HS-27A (cell line): ENCODE measurements at regions not wholly inside any gene's neighbourhood (a gene's known extent, or its start where the extent isn't known, plus 50 kb on each side); places are given as distances from the start of the nearest gene placed in this dataset.

Experiments used
- DNase-seq: peaks from one replicate; pipeline ENCODE4 v3.0.0-alpha.2; 2012; ENCODE audit warnings: low read depth, missing footprints

DNA sequence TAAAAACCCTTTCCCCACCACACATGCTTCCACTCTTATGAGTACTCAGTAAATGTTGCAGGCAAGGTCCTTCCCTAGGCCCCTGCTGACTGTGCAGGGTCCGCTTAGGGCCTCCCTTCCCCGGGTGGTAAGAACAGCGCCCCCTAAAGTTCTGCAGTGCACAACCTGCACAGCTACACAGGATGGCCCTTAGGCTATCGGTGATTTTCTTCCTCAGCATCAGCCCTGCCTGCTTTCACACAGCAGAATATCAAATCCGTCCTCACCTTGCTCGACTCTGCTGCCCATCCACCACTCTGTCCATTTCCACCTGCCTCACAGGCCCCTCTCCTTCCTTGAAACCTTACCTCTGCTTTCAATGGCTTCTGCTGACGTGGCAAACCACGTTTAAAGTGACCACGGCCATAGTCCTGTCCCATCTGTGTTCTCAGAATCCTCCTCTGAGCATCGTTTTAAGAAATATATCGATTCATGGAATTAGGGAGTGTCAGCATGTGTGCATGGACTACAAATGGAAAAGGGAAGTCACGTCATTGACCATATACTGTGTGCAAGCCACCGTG lies 51.4 kb upstream of the TMEM132E start:
- DNase-seq: no peak

DNA sequence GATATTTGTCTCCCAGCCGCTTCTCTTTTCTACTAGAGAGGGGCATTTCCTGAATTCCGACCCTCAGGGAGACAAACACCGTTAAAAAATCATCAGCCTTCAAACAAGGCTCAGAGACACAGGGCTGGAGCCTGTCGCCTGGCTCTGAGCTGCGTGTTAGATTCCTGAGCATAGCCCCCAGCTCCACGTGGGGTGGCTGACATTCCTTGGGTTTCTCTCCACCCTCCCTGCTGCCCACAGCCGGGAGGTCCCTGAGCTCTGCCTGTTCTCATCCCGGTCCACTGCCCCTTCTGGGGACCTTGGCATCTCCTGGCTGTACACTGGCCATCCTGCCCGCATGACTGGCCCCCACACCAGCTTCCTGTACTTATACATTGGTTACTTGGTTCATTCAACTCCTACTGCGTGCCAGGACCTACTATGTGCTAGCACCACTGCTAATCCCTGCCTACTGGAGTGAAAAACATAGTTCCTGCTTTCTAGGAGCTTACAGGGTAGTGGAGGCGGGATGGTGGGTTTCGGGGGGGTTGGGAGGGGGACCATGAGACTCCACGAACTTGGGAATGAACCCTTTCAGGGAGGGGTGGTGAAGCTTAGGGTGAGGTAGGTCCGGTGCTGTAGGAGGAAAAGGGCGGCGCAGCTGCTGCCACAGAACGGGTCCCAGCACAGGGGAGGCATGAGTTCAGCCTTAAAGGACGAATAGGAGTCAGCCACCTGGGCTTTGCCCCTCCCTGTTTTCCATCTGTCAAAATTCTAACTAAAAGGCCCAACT lies 52.1 kb upstream of the TMEM132E start:
- DNase-seq: no peak

DNA sequence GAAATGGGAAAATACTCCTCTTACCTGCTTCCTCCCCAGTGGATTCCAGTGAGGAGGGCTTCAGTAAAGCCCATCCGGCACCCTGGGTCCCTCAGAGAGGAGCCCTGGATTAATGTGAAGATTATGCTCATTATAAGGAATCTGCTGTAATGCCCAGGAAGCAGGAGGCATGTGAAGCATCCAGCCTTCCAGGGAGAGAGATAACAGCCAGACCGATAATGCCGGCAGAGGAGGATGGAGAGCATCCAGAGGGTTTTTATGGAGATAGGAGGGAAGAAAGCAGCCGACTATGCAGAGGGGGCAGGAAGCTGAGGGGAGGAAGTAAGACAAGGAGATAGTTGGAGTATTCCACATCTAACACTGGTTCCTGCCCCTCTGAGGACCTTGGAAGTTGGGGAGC lies 53.7 kb upstream of the TMEM132E start:
- DNase-seq: no peak

DNA sequence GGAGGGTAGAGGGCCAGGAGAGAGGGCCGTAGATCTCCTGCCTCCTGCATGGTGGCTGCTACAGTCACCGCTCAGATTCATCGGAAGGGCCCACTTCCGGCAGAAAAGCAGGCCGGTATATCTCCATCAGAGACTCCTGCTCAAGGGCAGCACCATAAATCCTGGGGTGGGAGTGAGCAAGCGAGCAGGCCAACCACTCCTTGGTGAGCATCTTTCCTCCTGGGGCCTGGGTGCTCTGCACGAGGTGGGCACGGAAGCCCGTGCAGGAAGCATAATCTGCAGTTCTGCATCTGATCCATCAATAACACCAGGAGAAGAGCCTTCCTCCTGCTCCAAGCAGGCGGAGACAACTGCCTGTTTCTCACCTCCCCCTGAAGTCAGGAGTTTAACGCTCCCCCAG lies 57.4 kb upstream of the TMEM132E start:
- DNase-seq: no peak

DNA sequence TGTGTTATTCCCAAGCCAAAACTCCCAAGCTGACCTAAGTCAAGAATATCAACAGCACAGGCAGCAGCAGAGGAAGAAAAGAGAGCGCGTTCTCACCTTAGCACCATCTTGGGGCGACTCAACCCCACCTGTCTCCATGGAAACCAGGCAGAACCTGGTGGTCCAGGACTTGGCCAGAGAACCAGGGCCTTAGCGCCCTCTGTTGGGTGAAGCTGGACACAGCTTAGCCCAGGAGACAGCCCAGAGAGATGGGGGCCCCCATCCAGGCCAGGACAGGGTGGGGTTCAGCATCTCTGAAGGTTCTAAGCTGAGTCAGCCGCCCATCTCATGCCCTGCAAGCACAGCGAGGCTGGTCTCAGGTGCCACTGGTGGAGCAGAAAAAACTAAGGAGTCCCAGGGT lies 60.1 kb upstream of the TMEM132E start:
- DNase-seq: no peak

DNA sequence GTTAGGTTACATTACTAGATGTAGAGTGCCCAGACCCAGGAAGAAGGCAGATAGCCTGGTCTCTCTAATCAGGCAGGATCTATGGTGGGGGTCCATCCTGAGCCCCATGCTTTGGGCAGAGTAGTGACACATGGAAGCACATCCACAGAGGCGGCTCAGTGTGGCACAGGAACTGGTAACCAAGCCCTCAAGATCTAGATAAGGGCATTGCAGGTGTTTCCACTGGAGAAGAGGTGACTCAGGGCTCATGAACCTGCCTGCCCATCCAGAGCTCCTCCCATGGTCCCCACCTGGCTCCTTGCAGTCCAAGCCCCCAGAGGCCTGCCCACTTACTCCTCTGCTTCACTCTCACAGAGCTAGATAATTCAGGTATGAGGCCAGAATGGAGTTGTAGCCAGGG lies 62.0 kb upstream of the TMEM132E start:
- no peak for DNase-seq

DNA sequence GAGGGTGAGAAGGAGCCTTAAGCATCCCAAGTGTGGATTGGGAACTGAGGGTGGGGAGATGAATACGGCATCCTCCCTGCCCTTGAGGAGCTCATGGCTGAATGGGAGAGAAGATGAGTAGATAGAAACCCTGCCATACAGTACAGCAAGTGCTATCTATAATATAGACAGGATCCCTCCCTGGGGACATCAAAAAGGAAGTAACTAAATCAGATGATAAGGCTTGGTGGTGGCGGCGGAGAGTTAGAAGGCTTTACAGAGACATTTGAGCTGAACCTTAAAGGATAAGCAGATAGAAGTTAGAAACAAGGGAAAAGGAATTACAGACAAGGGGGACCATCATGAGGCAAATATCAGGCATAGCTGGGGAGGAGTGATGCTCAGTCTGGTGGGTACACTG lies 67.5 kb upstream of the TMEM132E start:
- DNase-seq: no peak

DNA sequence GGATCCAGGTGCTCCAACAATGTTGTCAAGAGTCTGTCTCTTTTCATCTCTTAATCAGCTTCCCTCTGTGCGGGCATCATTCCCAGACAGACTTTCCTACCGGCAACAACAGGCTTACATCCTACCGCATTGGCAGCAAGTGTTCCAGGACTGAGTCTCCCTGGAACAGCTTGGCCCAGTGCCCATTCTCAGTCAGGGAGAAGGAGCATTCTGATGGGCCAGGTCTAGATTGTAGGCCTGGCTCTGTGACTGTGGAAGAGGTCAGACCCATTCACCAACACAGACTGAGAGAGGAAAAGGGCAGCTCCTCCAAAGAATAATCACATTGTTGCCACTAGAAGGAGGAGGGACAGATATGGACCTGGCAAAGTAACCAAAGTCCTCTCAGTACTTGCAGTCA lies 68.1 kb upstream of the TMEM132E start:
- DNase-seq: no peak

DNA sequence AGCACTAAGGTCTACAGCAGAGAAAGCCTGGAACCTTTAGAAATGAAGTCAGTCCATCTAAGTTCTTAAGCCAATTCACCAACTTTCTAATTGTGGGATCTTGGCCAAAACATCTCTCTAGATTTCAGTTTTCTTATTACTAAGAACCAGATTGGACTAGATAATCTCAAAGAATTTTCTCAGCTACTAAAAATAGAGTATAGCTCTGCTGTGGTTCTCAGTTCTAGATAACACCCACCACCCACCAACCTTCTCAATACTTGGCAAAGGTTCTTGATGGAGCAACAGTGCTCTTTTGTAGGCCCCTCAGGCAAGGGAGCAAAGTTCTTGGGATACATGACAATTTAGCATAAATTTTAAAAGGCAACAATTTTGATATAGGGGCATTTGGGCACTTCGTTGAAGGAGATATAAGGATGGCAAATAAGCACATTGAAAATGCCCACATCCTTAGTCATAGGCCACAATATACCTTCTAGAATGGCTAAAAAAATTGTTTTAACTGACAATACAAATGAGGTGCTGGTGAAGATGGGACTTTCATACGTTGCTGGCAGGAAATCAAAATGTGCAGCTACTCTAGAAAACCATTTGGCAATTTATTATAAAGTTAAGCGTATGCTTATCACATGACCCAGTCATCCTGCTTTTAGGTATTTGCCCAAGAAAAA lies 74.4 kb upstream of the TMEM132E start:
- DNase-seq: no peak

DNA sequence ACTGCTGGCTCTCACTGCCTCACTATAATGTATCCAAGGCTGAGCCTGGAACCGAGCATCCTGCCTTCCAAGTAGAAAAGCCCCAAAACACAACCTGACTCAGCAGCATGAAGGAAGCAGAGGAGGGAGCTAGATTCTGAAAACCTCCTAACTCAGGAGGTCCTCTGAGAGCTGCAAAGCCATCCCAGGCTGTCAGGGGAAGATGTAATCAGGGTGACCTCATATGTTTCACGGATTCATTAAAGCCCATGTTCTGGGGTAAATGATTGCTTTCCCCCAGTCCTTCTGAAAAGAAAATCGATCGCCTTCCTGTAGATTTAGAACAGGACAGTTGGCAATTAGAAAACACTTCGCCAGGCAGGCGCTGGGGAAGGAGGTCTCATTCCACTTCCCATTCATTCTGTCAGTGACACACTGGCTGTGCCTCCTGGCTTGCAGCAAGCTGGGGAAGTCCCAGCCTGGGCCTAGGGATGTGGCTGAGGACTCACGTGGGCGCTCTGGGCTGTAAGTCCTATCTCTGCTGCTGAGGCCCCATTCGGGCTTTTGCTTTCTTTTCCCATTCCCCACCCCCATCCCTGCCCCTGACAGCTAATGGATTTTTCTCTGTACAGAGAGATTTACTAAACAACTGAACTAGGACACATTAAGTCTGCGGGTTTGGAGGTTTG lies 75.7 kb upstream of the TMEM132E start:
- DNase-seq: no peak

DNA sequence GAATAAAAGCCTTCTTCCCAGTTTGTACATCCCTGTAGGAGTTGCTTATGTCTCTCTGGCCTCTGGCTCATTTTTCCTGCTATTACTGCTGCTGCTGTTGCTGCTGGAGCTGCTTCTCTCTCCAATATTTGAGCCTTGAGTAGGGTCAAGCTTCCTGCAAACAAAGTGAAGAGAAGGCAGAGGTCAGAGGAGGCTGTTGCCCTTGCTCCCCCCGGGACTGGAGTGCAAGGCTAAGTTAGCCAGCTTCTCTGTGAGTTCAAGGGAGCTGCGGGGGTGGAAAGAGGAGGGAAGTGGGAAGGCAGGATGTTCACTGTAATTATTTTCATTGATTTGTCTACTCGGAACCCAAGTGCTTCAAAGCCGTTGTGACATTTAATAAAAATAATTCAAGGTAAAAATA lies 77.0 kb upstream of the TMEM132E start:
- DNase-seq: no peak

DNA sequence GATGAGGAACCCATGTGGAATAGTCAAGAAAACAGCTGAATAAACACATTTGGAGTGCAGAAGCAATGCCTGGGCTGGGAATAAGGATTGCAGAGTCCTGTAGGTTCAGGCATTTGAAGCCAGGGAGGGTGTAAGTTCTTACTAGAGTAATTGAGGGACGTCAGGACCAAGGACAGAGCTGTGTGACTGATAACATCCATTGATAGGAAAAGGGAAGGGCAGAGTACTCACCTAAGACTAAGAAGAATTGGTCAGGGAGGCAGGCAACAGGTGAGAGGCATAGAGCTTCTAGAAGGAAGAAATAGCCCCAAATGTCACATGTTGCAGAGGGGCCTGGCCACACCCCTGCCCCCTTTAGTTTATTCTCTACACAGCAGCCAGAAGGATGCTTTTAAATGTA lies 79.8 kb upstream of the TMEM132E start:
- no peak for DNase-seq

DNA sequence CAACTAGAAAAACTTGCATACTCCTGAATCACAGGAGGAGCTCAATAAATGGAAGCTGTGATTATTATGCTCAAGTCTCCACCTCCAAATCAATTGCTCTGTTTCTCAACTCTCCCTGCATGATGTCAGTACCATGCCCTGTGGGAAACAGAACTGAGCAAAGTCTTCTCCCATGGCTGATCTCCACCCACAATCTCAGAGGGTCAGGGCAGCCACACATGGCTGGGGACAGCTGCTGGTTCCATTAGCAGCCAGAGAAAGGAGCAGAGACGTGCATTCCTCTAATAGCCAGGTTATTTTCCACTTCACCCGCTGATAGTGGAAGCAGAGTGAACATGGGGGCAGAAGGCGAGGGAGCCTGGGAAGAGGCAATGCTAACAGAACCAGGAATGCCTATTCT lies 85.5 kb upstream of the TMEM132E start:
- no peak for DNase-seq

DNA sequence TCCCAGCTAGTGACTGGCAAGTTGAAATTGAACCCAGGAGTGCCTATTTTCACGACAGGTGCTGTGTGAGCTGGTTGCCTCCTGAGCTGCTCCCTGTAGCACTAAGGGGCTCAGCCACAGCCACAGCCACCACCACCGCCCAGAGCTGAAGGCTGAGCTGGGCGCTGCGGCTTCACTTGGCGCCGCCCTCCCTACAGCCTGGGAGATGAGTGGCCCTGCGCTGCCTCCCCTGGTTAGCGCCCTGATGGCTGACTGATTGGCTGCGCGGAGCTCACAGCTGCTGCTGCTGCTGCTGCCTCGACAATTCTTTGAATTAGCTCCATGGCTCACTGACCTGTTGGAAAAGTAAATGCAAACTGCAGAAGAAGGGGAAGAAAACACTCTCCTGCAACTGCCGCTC lies 91.8 kb upstream of the TMEM132E start:
- no peak for DNase-seq

DNA sequence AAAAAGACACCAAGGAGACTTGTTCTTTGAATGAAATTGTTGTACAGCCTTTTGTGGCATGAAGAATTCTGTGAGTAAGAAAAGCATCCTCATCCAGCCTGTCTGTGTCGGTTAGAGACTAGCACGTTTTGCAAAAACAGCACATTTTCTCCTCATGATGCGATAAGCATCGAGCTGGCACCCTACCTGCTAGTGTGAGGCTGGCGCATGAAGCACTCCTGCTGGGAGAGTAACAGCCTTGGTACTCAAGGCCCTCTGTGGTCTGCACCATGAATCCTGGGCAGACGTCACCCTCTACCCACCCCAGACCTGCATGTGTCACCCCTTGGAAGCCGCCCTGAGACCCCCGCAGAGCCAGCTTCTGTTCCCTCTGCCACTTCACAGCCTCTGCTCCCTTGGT lies 92.6 kb upstream of the TMEM132E start:
- no peak for DNase-seq

DNA sequence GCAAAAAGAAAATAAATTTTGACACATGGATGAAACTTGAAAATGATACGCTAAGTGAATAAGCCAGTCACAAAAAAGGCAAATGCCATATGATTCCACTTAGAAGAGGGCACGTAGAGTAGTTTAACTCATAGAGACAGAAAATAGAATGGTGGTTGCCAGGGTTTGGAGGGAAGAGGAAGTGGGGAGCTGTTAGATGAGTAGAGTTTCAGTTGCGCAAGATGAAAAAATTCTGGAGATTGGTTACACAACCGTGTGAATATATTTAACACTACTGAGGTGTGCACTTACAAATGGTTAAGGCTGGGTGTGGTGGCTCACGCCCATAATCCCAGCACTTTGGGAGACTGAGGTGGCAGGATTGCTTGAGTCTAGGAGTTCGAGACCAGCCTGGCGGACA lies 93.4 kb upstream of the TMEM132E start:
- DNase-seq: no peak

DNA sequence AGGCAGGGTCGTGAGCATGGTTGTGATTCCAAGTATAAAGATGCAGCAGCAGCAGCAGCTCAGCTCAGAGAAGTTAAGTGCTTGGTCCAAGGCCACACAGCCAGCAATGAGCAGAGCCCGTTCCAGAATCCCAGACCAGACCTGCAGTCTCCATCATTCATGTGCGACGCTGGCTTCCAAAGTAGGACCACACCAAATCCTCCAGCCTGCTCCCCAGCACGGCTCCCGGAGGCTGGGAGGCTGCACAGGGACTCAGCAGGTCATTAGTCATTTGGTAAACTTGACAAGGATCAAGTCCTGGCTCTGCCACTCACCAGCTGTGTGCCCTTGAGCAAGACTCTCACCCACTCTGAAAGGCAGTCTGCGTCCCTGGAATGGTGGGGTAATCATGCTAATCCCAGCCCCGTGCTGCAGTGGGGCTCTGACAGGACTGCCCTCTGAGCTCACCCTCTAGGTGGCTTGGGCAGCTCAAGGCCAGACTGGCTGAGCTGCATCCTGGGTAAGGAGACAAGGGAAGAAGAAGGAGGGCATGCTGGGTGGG lies 95.1 kb upstream of the TMEM132E start:
- no peak for DNase-seq

DNA sequence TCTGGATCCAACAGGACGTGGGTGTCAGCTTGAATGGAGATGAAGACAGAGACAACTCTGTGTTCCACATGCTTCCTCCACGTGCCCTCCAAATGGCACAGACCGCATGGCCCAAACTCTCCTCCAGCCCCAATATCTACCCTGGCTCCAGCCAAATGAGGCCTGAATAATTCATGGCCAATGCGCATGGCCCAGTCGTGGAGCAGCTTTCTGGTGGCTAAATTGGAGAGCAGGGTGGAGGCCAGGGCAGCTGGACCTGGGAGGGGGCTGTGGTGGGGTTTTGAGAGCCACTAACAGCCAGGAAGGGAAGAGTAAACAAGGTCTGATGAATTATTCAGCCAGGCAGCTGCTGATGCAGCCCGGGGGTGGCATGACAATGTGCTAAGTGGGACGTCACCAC lies 96.7 kb upstream of the TMEM132E start:
- DNase-seq: no peak

DNA sequence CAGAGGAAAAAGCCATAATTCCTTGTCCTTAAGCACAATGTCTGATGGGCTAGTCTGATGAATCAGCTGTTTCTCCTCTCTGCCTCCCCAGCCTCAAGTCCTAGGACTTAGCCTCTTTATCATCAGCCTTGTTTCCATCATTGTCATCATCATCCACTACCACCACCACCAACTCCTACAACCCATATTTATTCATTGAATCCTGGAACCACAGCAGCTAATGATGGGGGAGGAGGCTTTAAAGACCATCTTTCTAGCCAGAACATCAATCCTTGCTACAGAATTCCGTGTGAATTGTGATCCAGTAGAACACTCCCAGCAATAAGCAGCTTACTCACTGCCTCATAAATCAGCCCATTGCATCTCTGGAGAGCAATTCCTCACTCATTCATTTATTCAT lies 97.6 kb upstream of the TMEM132E start:
- no peak for DNase-seq

DNA sequence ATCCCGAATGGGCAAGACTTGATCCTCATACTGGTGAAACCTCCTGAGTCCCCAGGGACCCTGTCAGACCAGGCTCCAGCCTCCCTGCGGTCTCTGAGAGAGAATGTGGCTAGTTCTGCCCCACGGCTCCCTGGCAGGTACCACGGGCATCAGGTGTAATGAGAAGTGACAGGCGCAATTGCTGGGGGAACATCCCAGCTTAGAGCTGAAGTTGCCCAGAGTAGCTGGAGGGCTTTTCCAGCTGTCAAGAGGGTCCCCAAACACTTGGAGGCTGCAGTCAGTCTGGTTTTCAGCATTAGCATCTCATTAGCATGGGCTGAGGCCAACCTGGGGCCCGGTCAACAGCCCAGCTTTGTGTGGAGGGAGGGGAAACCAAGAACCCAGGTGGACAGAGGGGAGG lies 100.0 kb upstream of the TMEM132E start:
- DNase-seq: no peak

DNA sequence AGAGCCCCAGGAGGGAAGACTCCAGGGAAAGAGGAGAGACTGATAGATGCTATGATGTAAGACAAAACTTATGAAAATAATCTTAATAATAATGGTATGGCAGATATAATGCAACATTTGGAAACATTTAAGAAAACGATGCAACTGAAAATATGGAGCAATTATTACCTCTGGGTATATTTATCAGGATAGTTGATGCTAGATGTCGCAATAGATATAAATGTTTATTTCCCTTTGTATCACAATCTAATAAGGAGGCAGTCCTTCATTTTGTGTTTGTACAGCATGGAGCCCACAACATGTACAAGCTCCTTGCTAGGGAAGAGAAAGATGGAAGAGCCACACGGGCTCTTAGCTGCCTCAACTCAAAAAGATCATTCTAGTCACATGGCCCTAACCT lies 101.1 kb upstream of the TMEM132E start:
- no peak for DNase-seq

DNA sequence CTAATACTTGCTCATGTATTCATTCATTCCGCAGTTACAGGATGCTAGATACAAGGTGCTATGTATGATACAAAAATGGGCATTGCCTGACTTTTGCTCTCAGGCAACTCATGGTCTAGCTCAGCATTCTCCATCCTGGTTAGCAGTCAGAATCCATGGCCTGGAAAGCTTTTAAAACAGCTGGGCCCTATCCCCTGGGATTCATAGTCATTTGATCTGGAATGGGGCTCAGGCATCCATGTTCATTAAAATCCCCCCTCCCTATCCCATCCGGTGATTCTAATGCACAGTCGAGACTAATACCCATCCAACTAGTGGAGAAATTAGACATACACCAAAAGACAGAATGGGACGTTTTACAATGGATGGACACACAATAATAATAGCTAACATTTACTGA lies 104.1 kb upstream of the TMEM132E start:
- no peak for DNase-seq

DNA sequence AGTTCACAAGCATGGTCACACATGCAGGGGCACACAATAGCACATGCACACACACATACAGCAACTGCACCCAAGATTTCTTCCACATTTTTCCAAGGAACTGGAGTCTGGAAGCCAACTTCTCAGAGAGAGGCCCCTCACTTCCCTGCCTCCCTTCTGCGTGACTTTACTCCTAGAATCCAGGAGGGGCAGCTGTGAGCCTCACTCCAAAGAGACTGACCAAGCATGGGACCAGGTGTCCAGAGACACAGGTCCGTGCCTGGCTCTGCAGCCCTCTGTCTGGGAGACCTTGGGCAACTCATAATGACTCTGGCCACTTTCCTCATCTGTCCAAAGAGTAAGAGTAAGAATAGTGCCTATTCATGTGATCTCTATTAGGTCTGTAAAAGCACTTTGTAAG lies 104.7 kb upstream of the TMEM132E start:
- no peak for DNase-seq
